ENCODE measurements at regions not wholly inside any gene's neighbourhood (a gene's known extent, or its start where the extent isn't known, plus 50 kb on each side); places are given as distances from the start of the nearest gene placed in this dataset.

- TF ChIP-seq CTCF (IDR thresholded peaks at IDR 0.05) (no peak), POLR2A (IDR thresholded peaks at IDR 0.05) (no peak)
These were observed 277.6 kb upstream of the NWD2 start for GRCh38 chr4:36966756-36967460.

All from stomach (tissue), 4 donors.